ENCODE measurements at regions not wholly inside any gene's neighbourhood (a gene's known extent, or its start where the extent isn't known, plus 50 kb on each side); places are given as distances from the start of the nearest gene placed in this dataset.

DNA sequence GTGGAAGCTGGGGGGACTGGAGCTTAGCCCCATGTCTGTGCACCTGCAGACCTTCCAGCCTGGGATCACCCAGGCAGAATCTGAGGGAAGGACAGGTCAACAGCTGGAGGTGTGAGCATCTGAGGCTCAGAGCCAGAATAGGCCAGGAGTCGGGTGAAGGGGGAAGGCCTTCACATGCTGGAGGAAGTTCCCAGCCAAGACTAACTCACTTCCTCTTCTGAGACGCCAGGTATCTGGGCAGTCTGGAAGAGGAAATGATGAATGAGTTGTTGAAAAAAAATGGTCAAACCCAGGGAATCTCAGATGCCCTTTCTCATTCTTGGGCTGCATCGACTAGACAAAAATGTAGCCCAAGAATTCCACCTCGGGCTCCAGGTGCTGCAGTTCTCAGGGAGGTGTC is 73.6 kb upstream of the TIAM2 start:
- Mint-ChIP-seq H3K27ac (peak overlapping the region in 1 of 7 donors; percentile 66), H3K27me3 (ENCODE audit: low read depth in 3 of 3) (peaks cover 1 to 3% (median 2%) of the 10 kb centered on the region in 3 donors), H3K4me1 (peaks cover 7% of the 10 kb centered on the region), H3K4me3 (no peak overlapping the region), H3K36me3 (peaks cover 0 to 3% of the 10 kb centered on the region in 2 donors), H3K9me3 (peaks cover 0 to 2% (median 0%) of the 10 kb centered on the region in 7 donors)
- no peak overlapping the region for H3K27ac ChIP-seq (ENCODE audit: low read depth in 1 of 2, low read length in 2 of 2)
- no peaks in the 10 kb centered on the region for H3K27me3 ChIP-seq (ENCODE audit: control insufficient read depth in 2 of 2, insufficient read depth in 2 of 2, low read length in 2 of 2)
- H3K36me3 ChIP-seq (replicated peaks in 1 of 2; ENCODE audit: control insufficient read depth in 1 of 2, insufficient read depth in 2 of 2, low read length in 2 of 2): no peaks in the 10 kb centered on the region
- no peak overlapping the region for H2AFZ ChIP-seq (ENCODE audit: insufficient read depth, low read depth, low read length, poor library complexity, severe bottlenecking)
- H3K9ac ChIP-seq (ENCODE audit: insufficient read depth, low read length, poor library complexity, severe bottlenecking): no peak overlapping the region
- H3K4me1 ChIP-seq (ENCODE audit: control insufficient read depth in 1 of 2, insufficient read depth in 2 of 2, low read length in 2 of 2): peaks cover 0 to 7% of the 10 kb centered on the region in 2 donors
- no peak overlapping the region for H3K4me3 ChIP-seq (replicated peaks in 1 of 3; ENCODE audit: low read depth in 2 of 3, low read length in 3 of 3)
- H3K9me3 ChIP-seq (replicated peaks in 1 of 2; ENCODE audit: control insufficient read depth in 1 of 2, insufficient read depth in 1 of 2, low read length in 2 of 2): no peaks in the 10 kb centered on the region
- intact Hi-C loops (cut with micrococcal nuclease): loop anchor here in 1 of 2 donors (10.0 kb wide), 2 partner anchors 253 to 343 kb away; partner anchors contain the start of gene CLDN20
- no peak overlapping the region for H3K4me2 ChIP-seq (replicated peaks; ENCODE audit: extremely low read depth, low read length, poor library complexity, severe bottlenecking)
- TF ChIP-seq, protein P1, sequence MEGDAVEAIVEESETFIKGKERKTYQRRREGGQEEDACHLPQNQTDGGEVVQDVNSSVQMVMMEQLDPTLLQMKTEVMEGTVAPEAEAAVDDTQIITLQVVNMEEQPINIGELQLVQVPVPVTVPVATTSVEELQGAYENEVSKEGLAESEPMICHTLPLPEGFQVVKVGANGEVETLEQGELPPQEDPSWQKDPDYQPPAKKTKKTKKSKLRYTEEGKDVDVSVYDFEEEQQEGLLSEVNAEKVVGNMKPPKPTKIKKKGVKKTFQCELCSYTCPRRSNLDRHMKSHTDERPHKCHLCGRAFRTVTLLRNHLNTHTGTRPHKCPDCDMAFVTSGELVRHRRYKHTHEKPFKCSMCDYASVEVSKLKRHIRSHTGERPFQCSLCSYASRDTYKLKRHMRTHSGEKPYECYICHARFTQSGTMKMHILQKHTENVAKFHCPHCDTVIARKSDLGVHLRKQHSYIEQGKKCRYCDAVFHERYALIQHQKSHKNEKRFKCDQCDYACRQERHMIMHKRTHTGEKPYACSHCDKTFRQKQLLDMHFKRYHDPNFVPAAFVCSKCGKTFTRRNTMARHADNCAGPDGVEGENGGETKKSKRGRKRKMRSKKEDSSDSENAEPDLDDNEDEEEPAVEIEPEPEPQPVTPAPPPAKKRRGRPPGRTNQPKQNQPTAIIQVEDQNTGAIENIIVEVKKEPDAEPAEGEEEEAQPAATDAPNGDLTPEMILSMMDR (IDR thresholded peaks at IDR 0.05): no peak
- DNase-seq: peak; percentile 18 to 49 (median 24)
- H3K79me2 ChIP-seq (ENCODE audit: insufficient read depth, low read length): no peaks in the 10 kb centered on the region
- WGBS (ENCODE audit: insufficient coverage): 79% methylated on average over 2 of the region's 4 CpGs
- no peaks in the 10 kb centered on the region for H4K20me1 ChIP-seq (ENCODE audit: insufficient read depth, low read length)

DNA sequence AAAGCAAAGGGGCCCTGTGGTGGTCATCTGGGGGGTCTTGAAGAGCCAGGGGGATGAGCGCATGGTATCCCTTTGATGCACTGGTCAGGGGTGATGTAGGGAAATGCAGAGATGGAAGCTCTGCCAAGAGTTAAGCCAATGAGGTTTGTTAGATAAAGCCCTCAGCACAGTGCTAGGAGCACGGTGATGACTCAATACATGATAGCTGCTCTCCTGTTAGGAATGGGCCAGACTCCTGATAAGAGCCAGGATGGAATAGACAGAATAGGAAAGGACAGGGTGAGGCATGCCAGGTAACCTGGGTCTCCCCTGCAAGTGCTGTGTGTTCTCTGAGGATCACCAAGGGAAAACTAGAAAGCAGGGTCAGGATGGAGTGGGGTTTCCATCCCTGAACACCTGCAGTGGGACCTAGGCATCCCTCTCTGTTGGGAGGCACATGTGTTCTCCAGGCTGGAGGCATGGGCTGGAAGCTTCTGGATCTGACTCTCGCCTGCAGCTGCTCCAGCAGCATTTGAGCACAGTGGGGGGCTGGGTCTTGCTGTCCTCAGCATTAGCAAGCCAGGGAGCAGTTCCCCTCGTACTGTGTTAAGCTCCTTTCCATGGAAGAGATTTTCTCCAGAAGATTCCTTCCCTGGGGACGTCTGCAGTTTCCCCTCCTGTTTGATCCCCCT is 71.8 kb upstream of the TIAM2 start:
- Mint-ChIP-seq H3K27me3 (ENCODE audit: low read depth in 3 of 3) (peaks cover 1 to 3% (median 2%) of the 10 kb centered on the region in 3 donors), H3K36me3 (peaks cover 0 to 3% of the 10 kb centered on the region in 2 donors), H3K4me3 (no peak overlapping the region), H3K4me1 (peaks cover 7% of the 10 kb centered on the region), H3K9me3 (peaks cover 0 to 2% (median 0%) of the 10 kb centered on the region in 7 donors), H3K27ac (no peak overlapping the region)
- H3K4me2 ChIP-seq (replicated peaks; ENCODE audit: extremely low read depth, low read length, poor library complexity, severe bottlenecking): no peak overlapping the region
- peaks cover 0 to 7% of the 10 kb centered on the region in 2 donors for H3K4me1 ChIP-seq (ENCODE audit: control insufficient read depth in 1 of 2, insufficient read depth in 2 of 2, low read length in 2 of 2)
- no peaks in the 10 kb centered on the region for H3K27me3 ChIP-seq (ENCODE audit: control insufficient read depth in 2 of 2, insufficient read depth in 2 of 2, low read length in 2 of 2)
- TF ChIP-seq, protein P1 (IDR thresholded peaks at IDR 0.05): no peak
- DNase-seq: no peak
- no peaks in the 10 kb centered on the region for H3K36me3 ChIP-seq (replicated peaks in 1 of 2; ENCODE audit: control insufficient read depth in 1 of 2, insufficient read depth in 2 of 2, low read length in 2 of 2)
- H2AFZ ChIP-seq (ENCODE audit: insufficient read depth, low read depth, low read length, poor library complexity, severe bottlenecking): no peak overlapping the region
- H3K27ac ChIP-seq (ENCODE audit: low read depth in 1 of 2, low read length in 2 of 2): no peak overlapping the region
- H3K4me3 ChIP-seq (replicated peaks in 1 of 3; ENCODE audit: low read depth in 2 of 3, low read length in 3 of 3): no peak overlapping the region
- no peaks in the 10 kb centered on the region for H4K20me1 ChIP-seq (ENCODE audit: insufficient read depth, low read length)
- 96% methylated on average over 5 of the region's 5 CpGs for WGBS (ENCODE audit: insufficient coverage)
- intact Hi-C loops (cut with micrococcal nuclease): loop anchor here in 1 of 2 donors (10.0 kb wide), 2 partner anchors 251 to 341 kb away; partner anchors contain the start of gene CLDN20
- H3K9me3 ChIP-seq (replicated peaks in 1 of 2; ENCODE audit: control insufficient read depth in 1 of 2, insufficient read depth in 1 of 2, low read length in 2 of 2): no peaks in the 10 kb centered on the region
- H3K9ac ChIP-seq (ENCODE audit: insufficient read depth, low read length, poor library complexity, severe bottlenecking): no peak overlapping the region
- no peaks in the 10 kb centered on the region for H3K79me2 ChIP-seq (ENCODE audit: insufficient read depth, low read length)

All from CD14-positive monocyte (primary cell).